WTC11 (cell line): ENCODE measurements at regions not wholly inside any gene's neighbourhood (a gene's known extent, or its start where the extent isn't known, plus 50 kb on each side); places are given as distances from the start of the nearest gene placed in this dataset.

Experiments used
- SP1 ChIP-seq: sonication (generic); formaldehyde crosslinking; conservative IDR thresholded peaks from 2 replicates; pipeline ENCODE4 v1.8.1; 2022; ENCODE audit warnings: missing genetic modification reagents
- TP53 ChIP-seq: sonication (generic); formaldehyde crosslinking; IDR thresholded peaks from 2 replicates; pipeline ENCODE4 v1.8.1; 2023; ENCODE audit warnings: mild to moderate bottlenecking, missing genetic modification reagents
- TF ChIP-seq, protein P1 (sequence below): fragments of 200-600 bp; IDR thresholded peaks from 2 replicates; pipeline ENCODE4 v1.8.0; 2022; ENCODE audit warnings: antibody characterized with exemption
- TF ChIP-seq, protein P2 (sequence below): sonication (generic); formaldehyde crosslinking; IDR thresholded peaks from 2 replicates; pipeline ENCODE4 v1.8.1; 2022; ENCODE audit warnings: low read depth, missing genetic modification reagents, borderline replicate concordance

DNA sequence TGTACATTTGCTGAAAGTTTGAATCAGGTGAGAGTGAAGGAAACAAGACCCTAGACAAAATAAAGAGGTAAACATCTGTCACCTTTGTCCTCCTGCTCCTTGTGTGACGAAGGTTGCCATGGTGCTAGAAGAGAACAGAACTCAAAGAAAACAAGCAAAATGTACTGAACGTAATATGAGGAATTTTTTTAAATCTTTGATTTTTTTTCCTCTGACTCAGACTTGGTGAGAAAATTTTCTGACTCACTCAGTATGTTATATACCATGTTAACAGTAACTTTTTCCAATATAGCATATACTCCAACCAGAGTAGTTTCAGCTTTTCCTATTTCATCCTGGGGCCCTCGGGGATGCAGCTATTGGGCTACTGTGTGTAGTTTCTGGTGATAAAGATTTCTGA lies 2114.6 kb upstream of the PIK3C3 start:
- TF ChIP-seq, protein P1, sequence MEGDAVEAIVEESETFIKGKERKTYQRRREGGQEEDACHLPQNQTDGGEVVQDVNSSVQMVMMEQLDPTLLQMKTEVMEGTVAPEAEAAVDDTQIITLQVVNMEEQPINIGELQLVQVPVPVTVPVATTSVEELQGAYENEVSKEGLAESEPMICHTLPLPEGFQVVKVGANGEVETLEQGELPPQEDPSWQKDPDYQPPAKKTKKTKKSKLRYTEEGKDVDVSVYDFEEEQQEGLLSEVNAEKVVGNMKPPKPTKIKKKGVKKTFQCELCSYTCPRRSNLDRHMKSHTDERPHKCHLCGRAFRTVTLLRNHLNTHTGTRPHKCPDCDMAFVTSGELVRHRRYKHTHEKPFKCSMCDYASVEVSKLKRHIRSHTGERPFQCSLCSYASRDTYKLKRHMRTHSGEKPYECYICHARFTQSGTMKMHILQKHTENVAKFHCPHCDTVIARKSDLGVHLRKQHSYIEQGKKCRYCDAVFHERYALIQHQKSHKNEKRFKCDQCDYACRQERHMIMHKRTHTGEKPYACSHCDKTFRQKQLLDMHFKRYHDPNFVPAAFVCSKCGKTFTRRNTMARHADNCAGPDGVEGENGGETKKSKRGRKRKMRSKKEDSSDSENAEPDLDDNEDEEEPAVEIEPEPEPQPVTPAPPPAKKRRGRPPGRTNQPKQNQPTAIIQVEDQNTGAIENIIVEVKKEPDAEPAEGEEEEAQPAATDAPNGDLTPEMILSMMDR: no peak
- TF ChIP-seq, protein P2, sequence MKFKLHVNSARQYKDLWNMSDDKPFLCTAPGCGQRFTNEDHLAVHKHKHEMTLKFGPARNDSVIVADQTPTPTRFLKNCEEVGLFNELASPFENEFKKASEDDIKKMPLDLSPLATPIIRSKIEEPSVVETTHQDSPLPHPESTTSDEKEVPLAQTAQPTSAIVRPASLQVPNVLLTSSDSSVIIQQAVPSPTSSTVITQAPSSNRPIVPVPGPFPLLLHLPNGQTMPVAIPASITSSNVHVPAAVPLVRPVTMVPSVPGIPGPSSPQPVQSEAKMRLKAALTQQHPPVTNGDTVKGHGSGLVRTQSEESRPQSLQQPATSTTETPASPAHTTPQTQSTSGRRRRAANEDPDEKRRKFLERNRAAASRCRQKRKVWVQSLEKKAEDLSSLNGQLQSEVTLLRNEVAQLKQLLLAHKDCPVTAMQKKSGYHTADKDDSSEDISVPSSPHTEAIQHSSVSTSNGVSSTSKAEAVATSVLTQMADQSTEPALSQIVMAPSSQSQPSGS: no peak
- TF ChIP-seq SP1 (CRISPR knock-in tag) (no peak), TP53 (CRISPR knock-in tag) (no peak)
